GM23338 (cell line): ENCODE measurements at regions not wholly inside any gene's neighbourhood (a gene's known extent, or its start where the extent isn't known, plus 50 kb on each side); places are given as distances from the start of the nearest gene placed in this dataset.

Experiments used
- ATAC-seq: fragments of 200-7000 bp; cut with Tn5 transposase; 3 replicates; pipeline ENCODE4 v1.9.1; 2020
- DNase-seq: peaks from one replicate; pipeline ENCODE4 v3.0.0-alpha.2; 2015; ENCODE audit warnings: low spot score
- H2AFZ ChIP-seq: fragments of 200-600 bp; sonication (generic); 2 replicates; pipeline ENCODE4 v1.8.0; 2016; ENCODE audit warnings: antibody characterized with exemption, mild to moderate bottlenecking, moderate library complexity
- H3F3A ChIP-seq: fragments of 200-600 bp; sonication (generic); replicated peaks from 2 replicates; pipeline ENCODE4 v1.8.0; 2017; ENCODE audit warnings: antibody characterized with exemption, mixed run types, low read depth
- H3K27ac ChIP-seq: fragments of 200-600 bp; sonication (generic); 2 replicates; pipeline ENCODE4 v1.6.1; 2016; ENCODE audit warnings: low read depth
- H3K27me3 ChIP-seq: fragments of 200-600 bp; sonication (generic); 2 replicates; pipeline ENCODE4 v1.8.0; 2016; ENCODE audit warnings: mild to moderate bottlenecking, mixed run types, moderate library complexity; ENCODE audit not compliant: insufficient read depth
- H3K36me3 ChIP-seq: fragments of 200-600 bp; sonication (generic); 2 replicates; pipeline ENCODE4 v1.8.0; 2016; ENCODE audit warnings: mild to moderate bottlenecking; ENCODE audit not compliant: insufficient read depth
- H3K4me1 ChIP-seq: fragments of 200-600 bp; sonication (generic); 2 replicates; pipeline ENCODE4 v1.8.0; 2016; ENCODE audit warnings: mild to moderate bottlenecking, moderate library complexity; ENCODE audit not compliant: insufficient read depth
- H3K4me2 ChIP-seq: fragments of 200-600 bp; sonication (generic); 2 replicates; pipeline ENCODE4 v1.7.1; 2017; ENCODE audit warnings: mixed run types
- H3K4me3 ChIP-seq: fragments of 200-600 bp; sonication (generic); 2 replicates; pipeline ENCODE4 v1.6.1; 2016; ENCODE audit warnings: mixed run types
- H3K79me2 ChIP-seq: fragments of 200-600 bp; sonication (generic); replicated peaks from 2 replicates; pipeline ENCODE4 v1.8.0; 2017; ENCODE audit warnings: mild to moderate bottlenecking; ENCODE audit not compliant: insufficient read depth
- H3K9me2 ChIP-seq: fragments of 200-600 bp; sonication (generic); 2 replicates; pipeline ENCODE4 v1.8.0; 2017; ENCODE audit not compliant: insufficient read depth
- H4K20me1 ChIP-seq: fragments of 200-600 bp; sonication (generic); replicated peaks from 2 replicates; pipeline ENCODE4 v1.8.0; 2017; ENCODE audit warnings: mild to moderate bottlenecking; ENCODE audit not compliant: insufficient read depth
- H3K27ac Mint-ChIP-seq: 2 replicates; pipeline ENCODE4 v1.8.0; 2020; ENCODE audit warnings: inconsistent platforms, mild to moderate bottlenecking, moderate library complexity, mixed read lengths
- H3K27me3 Mint-ChIP-seq: 3 replicates; pipeline ENCODE4 v1.8.0; 2022; ENCODE audit warnings: low read depth, mild to moderate bottlenecking, moderate library complexity, mixed read lengths, inconsistent platforms; ENCODE audit not compliant: insufficient read depth, poor library complexity
- H3K36me3 Mint-ChIP-seq: 3 replicates; pipeline ENCODE4 v1.8.0; 2021; ENCODE audit warnings: low read depth, mild to moderate bottlenecking, inconsistent platforms, moderate library complexity, mixed read lengths
- H3K4me1 Mint-ChIP-seq: 3 replicates; pipeline ENCODE4 v1.8.0; 2020; ENCODE audit warnings: mild to moderate bottlenecking, inconsistent platforms, mixed read lengths
- H3K4me3 Mint-ChIP-seq: 3 replicates; pipeline ENCODE4 v1.8.0; 2021; ENCODE audit warnings: moderate library complexity, mild to moderate bottlenecking, inconsistent platforms, mixed read lengths
- H3K9me3 Mint-ChIP-seq: 3 replicates; pipeline ENCODE4 v1.8.0; 2020; ENCODE audit warnings: moderate library complexity, mild to moderate bottlenecking, inconsistent platforms, mixed read lengths
- CREB1 ChIP-seq: fragments of 250-450 bp; sonication (Bioruptor Pico); IDR thresholded peaks from 2 replicates; pipeline ENCODE4 v1.5.0; 2020; ENCODE audit warnings: low read depth, mild to moderate bottlenecking, moderate library complexity
- EZH2phosphoT487 ChIP-seq: fragments of 200-600 bp; sonication (generic); IDR thresholded peaks from one replicate; pipeline ENCODE4 v1.8.1; 2018; ENCODE audit warnings: antibody characterized with exemption; ENCODE audit not compliant: unreplicated experiment
- TF ChIP-seq, protein P1 (sequence below): fragments of 250-450 bp; sonication (Bioruptor Pico); IDR thresholded peaks from 2 replicates; pipeline ENCODE4 v1.5.0; 2020; ENCODE audit warnings: mild to moderate bottlenecking, moderate library complexity
- TF ChIP-seq, protein P2 (sequence below): IDR thresholded peaks from one replicate; pipeline ENCODE4 v1.6.1; 2018; ENCODE audit warnings: antibody characterized with exemption; ENCODE audit not compliant: unreplicated experiment
- TF ChIP-seq, protein P3 (sequence below): IDR thresholded peaks from 2 replicates; pipeline ENCODE4 v1.6.1; 2016; ENCODE audit warnings: antibody characterized with exemption

DNA sequence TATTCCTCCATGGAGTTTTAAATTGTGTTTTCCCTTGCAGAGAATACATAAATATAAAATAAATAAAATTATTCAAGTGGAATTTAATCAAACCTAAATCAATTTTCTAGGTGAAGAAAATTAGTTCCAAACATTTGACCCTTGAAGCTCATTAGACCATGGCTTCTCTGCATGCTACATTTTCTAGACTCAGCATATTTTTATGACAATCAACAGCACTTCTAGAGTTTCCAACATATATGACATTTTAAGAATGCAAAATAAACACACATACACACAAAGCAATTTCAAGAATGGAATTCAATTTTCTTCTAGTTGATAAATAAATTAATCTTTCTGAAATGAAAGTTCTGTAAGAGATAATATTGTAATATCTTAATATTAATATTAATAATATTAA lies 1083.9 kb upstream of the INTU start (continued):
- TF ChIP-seq, protein P1, sequence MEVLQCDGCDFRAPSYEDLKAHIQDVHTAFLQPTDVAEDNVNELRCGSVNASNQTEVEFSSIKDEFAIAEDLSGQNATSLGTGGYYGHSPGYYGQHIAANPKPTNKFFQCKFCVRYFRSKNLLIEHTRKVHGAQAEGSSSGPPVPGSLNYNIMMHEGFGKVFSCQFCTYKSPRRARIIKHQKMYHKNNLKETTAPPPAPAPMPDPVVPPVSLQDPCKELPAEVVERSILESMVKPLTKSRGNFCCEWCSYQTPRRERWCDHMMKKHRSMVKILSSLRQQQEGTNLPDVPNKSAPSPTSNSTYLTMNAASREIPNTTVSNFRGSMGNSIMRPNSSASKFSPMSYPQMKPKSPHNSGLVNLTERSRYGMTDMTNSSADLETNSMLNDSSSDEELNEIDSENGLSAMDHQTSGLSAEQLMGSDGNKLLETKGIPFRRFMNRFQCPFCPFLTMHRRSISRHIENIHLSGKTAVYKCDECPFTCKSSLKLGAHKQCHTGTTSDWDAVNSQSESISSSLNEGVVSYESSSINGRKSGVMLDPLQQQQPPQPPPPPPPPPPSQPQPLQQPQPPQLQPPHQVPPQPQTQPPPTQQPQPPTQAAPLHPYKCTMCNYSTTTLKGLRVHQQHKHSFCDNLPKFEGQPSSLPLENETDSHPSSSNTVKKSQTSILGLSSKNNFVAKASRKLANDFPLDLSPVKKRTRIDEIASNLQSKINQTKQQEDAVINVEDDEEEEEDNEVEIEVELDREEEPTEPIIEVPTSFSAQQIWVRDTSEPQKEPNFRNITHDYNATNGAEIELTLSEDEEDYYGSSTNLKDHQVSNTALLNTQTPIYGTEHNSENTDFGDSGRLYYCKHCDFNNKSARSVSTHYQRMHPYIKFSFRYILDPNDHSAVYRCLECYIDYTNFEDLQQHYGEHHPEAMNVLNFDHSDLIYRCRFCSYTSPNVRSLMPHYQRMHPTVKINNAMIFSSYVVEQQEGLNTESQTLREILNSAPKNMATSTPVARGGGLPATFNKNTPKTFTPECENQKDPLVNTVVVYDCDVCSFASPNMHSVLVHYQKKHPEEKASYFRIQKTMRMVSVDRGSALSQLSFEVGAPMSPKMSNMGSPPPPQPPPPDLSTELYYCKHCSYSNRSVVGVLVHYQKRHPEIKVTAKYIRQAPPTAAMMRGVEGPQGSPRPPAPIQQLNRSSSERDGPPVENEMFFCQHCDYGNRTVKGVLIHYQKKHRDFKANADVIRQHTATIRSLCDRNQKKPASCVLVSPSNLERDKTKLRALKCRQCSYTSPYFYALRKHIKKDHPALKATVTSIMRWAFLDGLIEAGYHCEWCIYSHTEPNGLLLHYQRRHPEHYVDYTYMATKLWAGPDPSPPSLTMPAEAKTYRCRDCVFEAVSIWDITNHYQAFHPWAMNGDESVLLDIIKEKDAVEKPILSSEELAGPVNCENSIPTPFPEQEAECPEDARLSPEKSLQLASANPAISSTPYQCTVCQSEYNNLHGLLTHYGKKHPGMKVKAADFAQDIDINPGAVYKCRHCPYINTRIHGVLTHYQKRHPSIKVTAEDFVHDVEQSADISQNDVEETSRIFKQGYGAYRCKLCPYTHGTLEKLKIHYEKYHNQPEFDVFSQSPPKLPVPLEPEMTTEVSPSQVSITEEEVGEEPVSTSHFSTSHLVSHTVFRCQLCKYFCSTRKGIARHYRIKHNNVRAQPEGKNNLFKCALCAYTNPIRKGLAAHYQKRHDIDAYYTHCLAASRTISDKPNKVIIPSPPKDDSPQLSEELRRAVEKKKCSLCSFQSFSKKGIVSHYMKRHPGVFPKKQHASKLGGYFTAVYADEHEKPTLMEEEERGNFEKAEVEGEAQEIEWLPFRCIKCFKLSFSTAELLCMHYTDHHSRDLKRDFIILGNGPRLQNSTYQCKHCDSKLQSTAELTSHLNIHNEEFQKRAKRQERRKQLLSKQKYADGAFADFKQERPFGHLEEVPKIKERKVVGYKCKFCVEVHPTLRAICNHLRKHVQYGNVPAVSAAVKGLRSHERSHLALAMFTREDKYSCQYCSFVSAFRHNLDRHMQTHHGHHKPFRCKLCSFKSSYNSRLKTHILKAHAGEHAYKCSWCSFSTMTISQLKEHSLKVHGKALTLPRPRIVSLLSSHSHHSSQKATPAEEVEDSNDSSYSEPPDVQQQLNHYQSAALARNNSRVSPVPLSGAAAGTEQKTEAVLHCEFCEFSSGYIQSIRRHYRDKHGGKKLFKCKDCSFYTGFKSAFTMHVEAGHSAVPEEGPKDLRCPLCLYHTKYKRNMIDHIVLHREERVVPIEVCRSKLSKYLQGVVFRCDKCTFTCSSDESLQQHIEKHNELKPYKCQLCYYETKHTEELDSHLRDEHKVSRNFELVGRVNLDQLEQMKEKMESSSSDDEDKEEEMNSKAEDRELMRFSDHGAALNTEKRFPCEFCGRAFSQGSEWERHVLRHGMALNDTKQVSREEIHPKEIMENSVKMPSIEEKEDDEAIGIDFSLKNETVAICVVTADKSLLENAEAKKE, result no peak

DNA sequence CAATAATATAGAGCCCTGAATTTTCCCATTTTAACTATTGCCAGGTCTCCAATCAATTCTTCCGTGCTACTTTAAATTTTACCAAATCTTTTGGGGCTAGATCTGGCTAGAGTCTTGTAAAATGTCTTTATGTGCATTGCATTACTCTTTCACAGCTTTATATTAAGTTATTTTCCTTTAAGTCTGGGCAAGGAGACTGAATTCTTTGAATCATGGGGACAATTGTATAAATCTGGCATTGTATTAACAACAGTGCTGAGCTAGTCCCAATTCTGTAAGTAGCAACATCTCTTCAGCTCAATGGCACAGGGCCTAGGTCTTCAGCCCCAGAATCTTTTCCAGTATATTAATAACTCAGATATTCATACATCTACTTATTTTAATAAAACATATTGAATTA lies 1080.4 kb upstream of the INTU start:
- H3K9me3 Mint-ChIP-seq, result no peaks in the 10 kb centered on the region; the same call in 2 of the 3 replicates
- Histone ChIP-seq H3K4me1 (no peaks in the 10 kb centered on the region), H3K79me2 (no peaks in the 10 kb centered on the region), H3F3A (no peaks in the 10 kb centered on the region), H2AFZ (no peak overlapping the region), H3K36me3 (no peaks in the 10 kb centered on the region), H3K27ac (no peak overlapping the region), H4K20me1 (no peaks in the 10 kb centered on the region), H3K4me2 (no peak overlapping the region), H3K9me2 (no peaks in the 10 kb centered on the region), H3K4me3 (no peak overlapping the region), H3K27me3 (no peaks in the 10 kb centered on the region)
- ATAC-seq, result no peak
- no peak overlapping the region for H3K27ac Mint-ChIP-seq
- H3K36me3 Mint-ChIP-seq, result no peaks in the 10 kb centered on the region; the same call in 2 of the 3 replicates
- H3K27me3 Mint-ChIP-seq, result no peaks in the 10 kb centered on the region
- H3K4me3 Mint-ChIP-seq, result no peak overlapping the region
- DNase-seq, result no peak
- no peaks in the 10 kb centered on the region for H3K4me1 Mint-ChIP-seq
- TF ChIP-seq, protein P2, sequence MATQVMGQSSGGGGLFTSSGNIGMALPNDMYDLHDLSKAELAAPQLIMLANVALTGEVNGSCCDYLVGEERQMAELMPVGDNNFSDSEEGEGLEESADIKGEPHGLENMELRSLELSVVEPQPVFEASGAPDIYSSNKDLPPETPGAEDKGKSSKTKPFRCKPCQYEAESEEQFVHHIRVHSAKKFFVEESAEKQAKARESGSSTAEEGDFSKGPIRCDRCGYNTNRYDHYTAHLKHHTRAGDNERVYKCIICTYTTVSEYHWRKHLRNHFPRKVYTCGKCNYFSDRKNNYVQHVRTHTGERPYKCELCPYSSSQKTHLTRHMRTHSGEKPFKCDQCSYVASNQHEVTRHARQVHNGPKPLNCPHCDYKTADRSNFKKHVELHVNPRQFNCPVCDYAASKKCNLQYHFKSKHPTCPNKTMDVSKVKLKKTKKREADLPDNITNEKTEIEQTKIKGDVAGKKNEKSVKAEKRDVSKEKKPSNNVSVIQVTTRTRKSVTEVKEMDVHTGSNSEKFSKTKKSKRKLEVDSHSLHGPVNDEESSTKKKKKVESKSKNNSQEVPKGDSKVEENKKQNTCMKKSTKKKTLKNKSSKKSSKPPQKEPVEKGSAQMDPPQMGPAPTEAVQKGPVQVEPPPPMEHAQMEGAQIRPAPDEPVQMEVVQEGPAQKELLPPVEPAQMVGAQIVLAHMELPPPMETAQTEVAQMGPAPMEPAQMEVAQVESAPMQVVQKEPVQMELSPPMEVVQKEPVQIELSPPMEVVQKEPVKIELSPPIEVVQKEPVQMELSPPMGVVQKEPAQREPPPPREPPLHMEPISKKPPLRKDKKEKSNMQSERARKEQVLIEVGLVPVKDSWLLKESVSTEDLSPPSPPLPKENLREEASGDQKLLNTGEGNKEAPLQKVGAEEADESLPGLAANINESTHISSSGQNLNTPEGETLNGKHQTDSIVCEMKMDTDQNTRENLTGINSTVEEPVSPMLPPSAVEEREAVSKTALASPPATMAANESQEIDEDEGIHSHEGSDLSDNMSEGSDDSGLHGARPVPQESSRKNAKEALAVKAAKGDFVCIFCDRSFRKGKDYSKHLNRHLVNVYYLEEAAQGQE, result no peak
- no peak for TF ChIP-seq EZH2phosphoT487
- no peak for TF ChIP-seq CREB1 (CRISPR knock-in tag)
- TF ChIP-seq, protein P3, sequence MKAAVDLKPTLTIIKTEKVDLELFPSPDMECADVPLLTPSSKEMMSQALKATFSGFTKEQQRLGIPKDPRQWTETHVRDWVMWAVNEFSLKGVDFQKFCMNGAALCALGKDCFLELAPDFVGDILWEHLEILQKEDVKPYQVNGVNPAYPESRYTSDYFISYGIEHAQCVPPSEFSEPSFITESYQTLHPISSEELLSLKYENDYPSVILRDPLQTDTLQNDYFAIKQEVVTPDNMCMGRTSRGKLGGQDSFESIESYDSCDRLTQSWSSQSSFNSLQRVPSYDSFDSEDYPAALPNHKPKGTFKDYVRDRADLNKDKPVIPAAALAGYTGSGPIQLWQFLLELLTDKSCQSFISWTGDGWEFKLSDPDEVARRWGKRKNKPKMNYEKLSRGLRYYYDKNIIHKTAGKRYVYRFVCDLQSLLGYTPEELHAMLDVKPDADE, result no peak
